ENCODE measurements at regions not wholly inside any gene's neighbourhood (a gene's known extent, or its start where the extent isn't known, plus 50 kb on each side); places are given as distances from the start of the nearest gene placed in this dataset.
"Not testable (repeated sequence)": the region's sequence is repeated elsewhere in the genome, so short reads cannot be mapped to it uniquely, and the experiment has no call there.

DNA sequence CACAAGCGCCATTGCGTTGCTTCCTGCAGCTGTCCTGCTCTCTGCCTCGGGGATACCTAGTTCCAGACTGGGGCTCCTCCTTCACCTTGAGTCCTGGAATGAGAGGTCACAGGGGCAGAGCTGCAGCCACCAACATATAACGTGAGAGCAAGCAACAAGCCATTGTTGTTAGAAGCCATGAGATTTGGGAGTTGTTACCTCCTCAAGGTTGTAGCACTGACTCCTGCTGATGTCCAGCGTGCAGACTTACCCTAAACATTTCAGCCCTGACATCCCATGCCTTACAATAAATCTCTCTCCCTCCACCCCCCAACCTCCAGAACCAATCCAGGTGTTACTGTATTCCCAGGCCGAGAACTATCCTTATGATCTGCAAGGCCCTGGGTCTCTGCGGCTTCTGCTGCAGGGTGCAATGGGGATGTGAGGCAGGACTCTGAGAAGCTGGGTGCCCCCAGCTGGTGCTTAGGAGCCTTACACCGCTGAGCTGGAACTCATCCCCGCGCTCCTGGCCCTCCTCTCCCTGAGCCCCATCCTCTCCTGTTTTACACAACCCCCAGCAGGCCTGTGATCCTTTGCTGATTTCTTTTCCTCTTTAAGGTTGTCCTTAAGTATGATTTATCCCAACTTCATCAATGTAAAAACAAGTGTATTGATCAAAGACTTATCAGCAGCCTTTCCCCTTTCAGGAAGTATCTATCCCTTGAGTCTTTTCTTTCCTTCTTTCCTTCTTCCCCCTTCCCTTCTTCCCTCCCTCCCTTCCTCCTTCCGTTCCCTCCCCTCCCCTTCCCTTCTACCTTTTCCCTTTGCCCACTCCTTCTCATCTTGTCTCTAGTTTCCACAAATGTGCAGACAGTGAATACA, 84.2 kb upstream of the ABHD2 start:
- TF ChIP-seq, protein P1, sequence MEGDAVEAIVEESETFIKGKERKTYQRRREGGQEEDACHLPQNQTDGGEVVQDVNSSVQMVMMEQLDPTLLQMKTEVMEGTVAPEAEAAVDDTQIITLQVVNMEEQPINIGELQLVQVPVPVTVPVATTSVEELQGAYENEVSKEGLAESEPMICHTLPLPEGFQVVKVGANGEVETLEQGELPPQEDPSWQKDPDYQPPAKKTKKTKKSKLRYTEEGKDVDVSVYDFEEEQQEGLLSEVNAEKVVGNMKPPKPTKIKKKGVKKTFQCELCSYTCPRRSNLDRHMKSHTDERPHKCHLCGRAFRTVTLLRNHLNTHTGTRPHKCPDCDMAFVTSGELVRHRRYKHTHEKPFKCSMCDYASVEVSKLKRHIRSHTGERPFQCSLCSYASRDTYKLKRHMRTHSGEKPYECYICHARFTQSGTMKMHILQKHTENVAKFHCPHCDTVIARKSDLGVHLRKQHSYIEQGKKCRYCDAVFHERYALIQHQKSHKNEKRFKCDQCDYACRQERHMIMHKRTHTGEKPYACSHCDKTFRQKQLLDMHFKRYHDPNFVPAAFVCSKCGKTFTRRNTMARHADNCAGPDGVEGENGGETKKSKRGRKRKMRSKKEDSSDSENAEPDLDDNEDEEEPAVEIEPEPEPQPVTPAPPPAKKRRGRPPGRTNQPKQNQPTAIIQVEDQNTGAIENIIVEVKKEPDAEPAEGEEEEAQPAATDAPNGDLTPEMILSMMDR (IDR thresholded peaks at IDR 0.05; ENCODE audit: insufficient read depth, low read depth, low read length) = peak; percentile 69
- no peak overlapping the region for H3K4me3 ChIP-seq (ENCODE audit: low read depth, low read length)
- DNase-seq (ENCODE audit: low read depth) = peak; percentile 73

DNA sequence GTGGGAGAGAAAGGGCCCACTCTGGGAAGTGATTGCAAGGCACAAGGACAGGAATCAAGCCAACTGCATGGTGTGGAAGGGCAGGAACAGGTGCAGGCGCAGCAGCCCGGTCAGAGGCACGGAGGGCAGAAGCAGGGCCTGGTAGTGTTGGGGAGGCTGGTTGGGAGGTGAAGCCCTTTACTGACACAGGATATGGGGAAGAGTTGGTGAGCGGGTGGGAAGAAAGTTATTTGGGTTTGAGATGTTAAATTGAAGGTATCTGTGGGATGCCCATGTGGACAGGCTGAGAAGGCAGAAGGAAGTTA, 83.6 kb upstream of the ABHD2 start:
- DNase-seq (ENCODE audit: low read depth) = no peak
- TF ChIP-seq, protein P1 (IDR thresholded peaks at IDR 0.05; ENCODE audit: insufficient read depth, low read depth, low read length) = no peak
- H3K4me3 ChIP-seq (ENCODE audit: low read depth, low read length) = no peak overlapping the region

DNA sequence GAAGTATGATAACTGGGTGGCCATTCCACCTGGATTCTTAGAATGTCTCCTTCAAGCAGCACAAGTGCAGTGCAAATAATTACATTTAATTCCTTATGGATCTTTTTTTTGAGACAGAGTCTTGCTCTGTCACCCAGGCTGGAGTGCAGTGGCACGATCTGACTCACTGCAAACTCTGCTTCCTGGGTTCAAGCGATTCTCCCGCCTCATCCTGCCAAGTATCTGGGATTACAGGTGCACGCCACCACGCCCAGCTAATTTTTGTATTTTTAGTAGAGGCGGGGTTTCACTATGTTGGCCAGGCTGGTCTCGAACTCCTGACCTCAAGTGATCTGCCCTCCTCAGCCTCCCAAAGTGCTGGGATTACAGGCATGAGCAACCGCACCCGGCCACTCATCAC, 80.7 kb upstream of the ABHD2 start:
- DNase-seq (ENCODE audit: low read depth); H3K4me3 ChIP-seq (ENCODE audit: low read depth, low read length): not testable (repeated sequence)

DNA sequence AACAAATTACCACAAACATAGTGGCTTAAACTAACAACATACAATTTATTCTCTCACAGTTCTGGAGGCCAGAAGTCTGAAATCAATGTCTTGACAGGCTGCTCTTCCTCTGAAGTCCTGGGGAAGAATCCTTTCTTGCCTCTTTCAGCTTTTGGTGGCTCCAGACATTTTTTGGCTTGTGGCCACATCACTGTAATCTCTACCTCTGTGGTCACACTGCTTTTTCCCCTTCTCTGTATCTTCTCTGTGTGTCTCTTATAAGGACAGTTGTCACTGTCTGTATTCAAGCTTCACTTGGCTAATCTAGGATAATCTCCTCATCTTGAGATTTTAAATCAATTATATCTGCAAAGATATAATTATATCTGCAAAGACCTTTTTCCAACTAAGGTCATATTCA, 80.3 kb upstream of the ABHD2 start:
- DNase-seq (ENCODE audit: low read depth) = no peak
- no peak overlapping the region for H3K4me3 ChIP-seq (ENCODE audit: low read depth, low read length)
- TF ChIP-seq, protein P1 (IDR thresholded peaks at IDR 0.05; ENCODE audit: insufficient read depth, low read depth, low read length) = no peak

DNA sequence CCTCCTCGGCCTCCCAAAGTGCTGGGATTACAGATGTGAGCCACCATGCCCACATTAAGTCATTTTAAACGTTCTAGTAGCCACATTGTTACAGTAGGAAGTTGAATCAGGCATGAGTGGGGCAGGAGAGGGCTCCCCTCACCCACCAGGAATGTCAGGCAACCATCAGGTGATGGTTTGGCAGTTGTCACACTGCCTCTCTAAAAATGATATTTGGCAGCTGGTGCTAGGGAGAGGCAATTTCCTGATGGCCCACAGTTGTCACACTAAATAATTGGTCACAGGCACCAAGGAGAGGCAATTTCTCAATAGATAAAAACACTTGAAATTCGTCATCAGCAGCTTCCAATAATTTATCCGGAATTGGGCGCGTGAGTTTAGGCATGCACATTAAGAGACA, 79.2 kb upstream of the ABHD2 start:
- DNase-seq (ENCODE audit: low read depth) = no peak
- H3K4me3 ChIP-seq (ENCODE audit: low read depth, low read length) = no peak overlapping the region
- TF ChIP-seq, protein P1 (IDR thresholded peaks at IDR 0.05; ENCODE audit: insufficient read depth, low read depth, low read length) = no peak

DNA sequence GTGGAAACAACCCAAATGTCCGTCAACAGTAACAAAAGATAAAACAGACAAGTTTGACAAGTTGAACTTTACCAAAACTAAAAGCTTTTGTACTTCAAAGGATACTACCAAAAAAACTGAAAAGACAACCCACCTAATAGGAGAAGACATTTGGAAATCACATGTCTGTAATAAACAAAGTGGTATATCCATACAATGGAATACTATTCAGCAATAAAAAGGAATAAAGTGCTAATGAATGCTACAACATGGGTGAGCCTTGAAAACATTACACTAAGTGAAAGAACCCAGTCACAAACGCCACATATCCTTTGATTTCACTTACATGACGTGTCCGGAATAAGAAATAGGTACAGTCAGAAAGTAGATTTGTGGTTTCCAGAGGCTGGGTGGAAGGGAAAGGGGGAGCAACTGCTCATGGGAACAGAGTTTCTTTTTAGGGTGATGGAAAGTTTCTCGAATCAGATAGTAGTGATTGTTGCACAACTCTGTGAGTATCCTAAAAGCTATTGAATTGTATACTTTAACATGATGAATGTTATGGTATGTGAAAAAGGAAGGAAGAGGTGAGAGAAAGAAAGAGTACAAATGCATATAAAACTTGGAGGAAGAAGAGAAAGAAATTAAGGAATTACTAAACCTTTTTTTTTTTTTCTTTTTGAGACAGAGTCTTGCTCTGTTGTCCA, 72.7 kb upstream of the ABHD2 start:
- DNase-seq (ENCODE audit: low read depth) = no peak
- TF ChIP-seq, protein P1 (IDR thresholded peaks at IDR 0.05; ENCODE audit: insufficient read depth, low read depth, low read length) = no peak
- no peak overlapping the region for H3K4me3 ChIP-seq (ENCODE audit: low read depth, low read length)

DNA sequence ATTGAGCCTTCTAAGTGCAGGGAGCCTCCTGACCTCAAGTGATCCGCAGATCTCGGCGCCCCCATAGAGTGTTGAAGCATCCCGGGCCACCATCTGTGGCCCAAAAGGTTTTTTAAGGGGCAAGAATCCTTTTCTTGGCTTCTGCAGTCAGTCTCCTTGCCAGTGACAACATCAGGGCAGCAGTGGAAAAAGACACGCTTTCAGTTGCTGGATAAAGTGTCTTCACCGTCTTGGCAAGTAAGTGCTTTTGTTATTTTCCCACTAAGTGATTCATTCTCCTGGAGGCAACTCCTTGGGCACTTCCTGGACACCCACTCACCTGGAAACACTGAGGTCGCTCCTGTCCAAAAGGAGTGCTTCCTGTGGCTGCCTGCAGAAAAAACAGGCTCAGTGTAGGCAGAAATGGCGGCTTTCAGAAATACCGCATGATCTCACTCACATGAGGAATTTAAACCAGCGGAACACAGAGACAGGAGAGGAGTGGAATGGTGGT, 71.7 kb upstream of the ABHD2 start:
- TF ChIP-seq, protein P1 (IDR thresholded peaks at IDR 0.05; ENCODE audit: insufficient read depth, low read depth, low read length) = no peak
- DNase-seq (ENCODE audit: low read depth) = no peak

More for the DNA sequence above, 71.7 kb upstream of the ABHD2 start:
- H3K4me3 ChIP-seq (ENCODE audit: low read depth, low read length) = no peak overlapping the region

All from fibroblast of villous mesenchyme (primary cell).